ENCODE measurements at regions not wholly inside any gene's neighbourhood (a gene's known extent, or its start where the extent isn't known, plus 50 kb on each side); places are given as distances from the start of the nearest gene placed in this dataset.

- TF ChIP-seq CTCF (IDR thresholded peaks at IDR 0.05; ENCODE audit: insufficient read depth, low read length, missing control alignments), result no peak
- DNase-seq (ENCODE audit: low read depth, low spot score), result peak; percentile 74
- CTCF ChIA-PET, result no interaction called here
Observed at GRCh38 chr3:21942328-21942727, 191.3 kb upstream of the ZNF385D start.

GRCh38 chr3:21944251-21944650, 193.2 kb upstream of the ZNF385D start:
- CTCF ChIA-PET, result no interaction called here
- no peak for DNase-seq (ENCODE audit: low read depth, low spot score)
- POLR2A ChIA-PET, result no interaction called here
- no peak for TF ChIP-seq CTCF (IDR thresholded peaks at IDR 0.05; ENCODE audit: insufficient read depth, low read length, missing control alignments)
- H3K4me3 ChIP-seq (ENCODE audit: low read depth, low read length), result no peak overlapping the region

More at GRCh38 chr3:21942328-21942727, 191.3 kb upstream of the ZNF385D start:
- no peak overlapping the region for H3K4me3 ChIP-seq (ENCODE audit: low read depth, low read length)
- POLR2A ChIA-PET, result interaction anchor here (0.7 to 1.1 kb wide), 3 partner anchors 13 to 224 kb away, joined by 3 read pairs; no protein-coding TSS in a partner anchor

GRCh38 chr3:21952856-21953255, 201.8 kb upstream of the ZNF385D start:
- POLR2A ChIA-PET, result no interaction called here
- DNase-seq (ENCODE audit: low read depth, low spot score), result no peak
- TF ChIP-seq CTCF (IDR thresholded peaks at IDR 0.05; ENCODE audit: insufficient read depth, low read length, missing control alignments), result no peak
- no peak overlapping the region for H3K4me3 ChIP-seq (ENCODE audit: low read depth, low read length)
- CTCF ChIA-PET, result no interaction called here

- H3K4me3 ChIP-seq (ENCODE audit: low read depth, low read length), result no peak overlapping the region
- POLR2A ChIA-PET, result interaction anchor here (1.5 kb wide), 1 partner anchor 12 kb away, joined by 3 read pairs; no protein-coding TSS in a partner anchor
- CTCF ChIA-PET, result no interaction called here
- DNase-seq (ENCODE audit: low read depth, low spot score), result peak; percentile 58
- TF ChIP-seq CTCF (IDR thresholded peaks at IDR 0.05; ENCODE audit: insufficient read depth, low read length, missing control alignments), result no peak
Observed at GRCh38 chr3:21954709-21955108, 203.7 kb upstream of the ZNF385D start.

- H3K4me3 ChIP-seq (ENCODE audit: low read depth, low read length), result no peak overlapping the region
- DNase-seq (ENCODE audit: low read depth, low spot score), result no peak
- ChIA-PET CTCF (interaction anchor here (1.2 kb wide), 1 partner anchor 23 kb away, joined by 4 read pairs; no protein-coding TSS in a partner anchor), POLR2A (interaction anchor here (1.5 kb wide), 1 partner anchor 13 kb away, joined by 3 read pairs; no protein-coding TSS in a partner anchor)
- TF ChIP-seq CTCF (IDR thresholded peaks at IDR 0.05; ENCODE audit: insufficient read depth, low read length, missing control alignments), result no peak
Observed at GRCh38 chr3:21955406-21955805, 204.4 kb upstream of the ZNF385D start.

- ChIA-PET POLR2A (no interaction called here), CTCF (no interaction called here)
- no peak for DNase-seq (ENCODE audit: low read depth, low spot score)
Observed at GRCh38 chr3:21960033-21960432, 209.0 kb upstream of the ZNF385D start.

More at GRCh38 chr3:21960033-21960432, 209.0 kb upstream of the ZNF385D start:
- no peak overlapping the region for H3K4me3 ChIP-seq (ENCODE audit: low read depth, low read length)
- TF ChIP-seq CTCF (IDR thresholded peaks at IDR 0.05; ENCODE audit: insufficient read depth, low read length, missing control alignments), result no peak
